Smooth muscle cell (in vitro differentiated cells): ENCODE measurements at regions not wholly inside any gene's neighbourhood (a gene's known extent, or its start where the extent isn't known, plus 50 kb on each side); places are given as distances from the start of the nearest gene placed in this dataset.

ENCODE experiments used
- DNase-seq: peaks from one replicate; lab custom pipeline; 2025; ENCODE audit not compliant: unreplicated experiment; lab: John Stamatoyannopoulos, UW
- H2AFZ ChIP-seq: fragments of 200-600 bp; sonication (generic); 2 replicates; pipeline ENCODE4 v1.6.0; 2016; ENCODE audit warnings: antibody characterized with exemption, low read depth, mild to moderate bottlenecking
- H3F3A ChIP-seq: fragments of 200-600 bp; sonication (generic); 2 replicates; pipeline ENCODE4 v1.6.0; 2017; ENCODE audit warnings: antibody characterized with exemption, low read depth
- H3K27ac ChIP-seq: fragments of 200-600 bp; sonication (generic); 2 replicates; pipeline ENCODE4 v1.5.1; 2016; ENCODE audit warnings: low read depth, mild to moderate bottlenecking
- H3K27me3 ChIP-seq: fragments of 200-600 bp; sonication (generic); 2 replicates; pipeline ENCODE4 v1.6.1; 2016; ENCODE audit warnings: low read depth, mild to moderate bottlenecking
- H3K36me3 ChIP-seq: fragments of 200-600 bp; sonication (generic); 2 replicates; pipeline ENCODE4 v1.5.1; 2016; ENCODE audit warnings: low read depth
- H3K4me1 ChIP-seq: fragments of 200-600 bp; sonication (generic); 2 replicates; pipeline ENCODE4 v1.5.1; 2016; ENCODE audit warnings: low read depth
- H3K4me2 ChIP-seq: fragments of 200-600 bp; sonication (generic); 2 replicates; pipeline ENCODE4 v1.6.0; 2016; ENCODE audit warnings: mild to moderate bottlenecking
- H3K4me3 ChIP-seq: fragments of 200-600 bp; sonication (generic); 2 replicates; pipeline ENCODE4 v1.5.1; 2016; ENCODE audit warnings: mild to moderate bottlenecking
- H3K79me2 ChIP-seq: fragments of 200-600 bp; sonication (generic); 2 replicates; pipeline ENCODE4 v1.6.0; 2016; ENCODE audit warnings: low read depth, mild to moderate bottlenecking
- H3K9ac ChIP-seq: fragments of 200-600 bp; sonication (generic); 2 replicates; pipeline ENCODE4 v1.6.0; 2016; ENCODE audit warnings: low read depth
- H3K9me3 ChIP-seq: fragments of 200-600 bp; sonication (generic); replicated peaks from 2 replicates; pipeline ENCODE4 v1.5.1; 2016; ENCODE audit warnings: low read depth
- H4K20me1 ChIP-seq: fragments of 200-600 bp; sonication (generic); 2 replicates; pipeline ENCODE4 v1.6.0; 2016; ENCODE audit warnings: low read depth
- WGBS: methylation state at CpG from one replicate; pipeline ENCODE4 v1.1.7; 2016; ENCODE audit warnings: low lambda C conversion rate; 5-methylcytosine and 5-hydroxymethylcytosine counted together
- TF ChIP-seq, protein P1 (sequence below): fragments of 200-600 bp; sonication (generic); IDR thresholded peaks from 2 replicates; pipeline ENCODE4 v1.5.1; 2017; ENCODE audit warnings: borderline replicate concordance, mild to moderate bottlenecking, antibody characterized with exemption; ENCODE audit not compliant: insufficient read depth, poor library complexity, severe bottlenecking

DNA sequence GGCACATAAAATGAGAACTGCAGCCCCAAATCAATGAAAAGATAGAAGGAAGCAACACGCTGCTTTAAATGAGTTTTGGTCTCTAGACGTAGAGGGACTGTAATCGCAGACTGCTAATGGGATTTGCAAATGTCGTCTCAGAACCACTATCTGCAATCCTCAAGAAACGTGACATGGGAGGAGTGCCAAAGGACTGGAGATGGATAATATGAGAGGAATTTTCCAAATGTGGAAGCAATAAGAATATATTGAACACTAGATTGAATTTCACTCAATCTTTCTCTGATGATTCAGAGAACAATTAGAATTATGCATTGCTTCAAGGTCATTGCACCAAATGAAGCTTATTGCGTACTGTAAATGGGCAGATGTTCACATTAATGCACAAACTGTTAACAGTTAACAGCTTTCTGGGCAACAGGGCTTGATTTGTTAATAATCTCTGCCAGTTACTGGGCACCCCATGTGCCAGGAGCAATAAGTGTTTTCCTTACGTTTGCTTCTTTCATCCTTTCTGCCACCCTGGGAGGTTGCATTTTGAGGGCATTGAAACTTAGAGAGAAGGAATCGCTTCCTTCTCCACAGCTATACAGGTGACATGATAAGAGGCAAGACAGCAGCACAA is 62.8 kb upstream of the WASF3 start:
- DNase-seq = no peak
- H3F3A ChIP-seq = no peaks in the 10 kb centered on the region
- TF ChIP-seq, protein P1, sequence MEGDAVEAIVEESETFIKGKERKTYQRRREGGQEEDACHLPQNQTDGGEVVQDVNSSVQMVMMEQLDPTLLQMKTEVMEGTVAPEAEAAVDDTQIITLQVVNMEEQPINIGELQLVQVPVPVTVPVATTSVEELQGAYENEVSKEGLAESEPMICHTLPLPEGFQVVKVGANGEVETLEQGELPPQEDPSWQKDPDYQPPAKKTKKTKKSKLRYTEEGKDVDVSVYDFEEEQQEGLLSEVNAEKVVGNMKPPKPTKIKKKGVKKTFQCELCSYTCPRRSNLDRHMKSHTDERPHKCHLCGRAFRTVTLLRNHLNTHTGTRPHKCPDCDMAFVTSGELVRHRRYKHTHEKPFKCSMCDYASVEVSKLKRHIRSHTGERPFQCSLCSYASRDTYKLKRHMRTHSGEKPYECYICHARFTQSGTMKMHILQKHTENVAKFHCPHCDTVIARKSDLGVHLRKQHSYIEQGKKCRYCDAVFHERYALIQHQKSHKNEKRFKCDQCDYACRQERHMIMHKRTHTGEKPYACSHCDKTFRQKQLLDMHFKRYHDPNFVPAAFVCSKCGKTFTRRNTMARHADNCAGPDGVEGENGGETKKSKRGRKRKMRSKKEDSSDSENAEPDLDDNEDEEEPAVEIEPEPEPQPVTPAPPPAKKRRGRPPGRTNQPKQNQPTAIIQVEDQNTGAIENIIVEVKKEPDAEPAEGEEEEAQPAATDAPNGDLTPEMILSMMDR = no peak
- no peaks in the 10 kb centered on the region for H3K79me2 ChIP-seq
- no peaks in the 10 kb centered on the region for H3K9me3 ChIP-seq
- no peak overlapping the region for H3K27ac ChIP-seq
- H3K9ac ChIP-seq = no peak overlapping the region
- H2AFZ ChIP-seq = no peak overlapping the region
- 80% methylated on average over 8 of the region's 8 CpGs for WGBS
- no peaks in the 10 kb centered on the region for H3K36me3 ChIP-seq
- H3K27me3 ChIP-seq = no peaks in the 10 kb centered on the region
- no peaks in the 10 kb centered on the region for H3K4me1 ChIP-seq
- no peaks in the 10 kb centered on the region for H4K20me1 ChIP-seq
- no peak overlapping the region for H3K4me3 ChIP-seq
- no peak overlapping the region for H3K4me2 ChIP-seq

DNA sequence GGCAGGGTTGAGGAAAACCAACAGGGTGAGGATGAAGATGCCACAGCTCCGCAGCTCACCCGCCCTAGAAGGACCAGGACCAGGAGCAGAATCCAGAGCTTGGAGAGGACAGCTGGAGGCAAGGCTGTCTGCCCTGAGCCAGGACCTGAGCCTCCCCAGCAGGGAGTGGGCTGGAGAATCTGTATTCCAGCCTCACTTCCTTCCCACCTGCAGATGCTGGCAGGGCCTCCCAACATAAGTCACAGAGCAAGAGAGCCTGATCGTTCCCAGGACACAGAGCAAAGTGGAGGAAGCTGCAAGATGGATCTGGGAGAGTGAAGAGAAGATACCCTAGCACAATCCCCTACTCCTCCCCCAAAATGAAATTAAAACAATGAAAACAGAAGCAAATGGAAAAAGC is 61.7 kb upstream of the WASF3 start:
- WGBS = 83% methylated on average over 3 of the region's 3 CpGs
- Histone ChIP-seq H3K9me3 (no peaks in the 10 kb centered on the region), H3K27me3 (no peaks in the 10 kb centered on the region), H3K9ac (no peak overlapping the region), H3K36me3 (no peaks in the 10 kb centered on the region), H3K4me2 (no peak overlapping the region), H4K20me1 (no peaks in the 10 kb centered on the region), H3K79me2 (no peaks in the 10 kb centered on the region), H3K4me3 (no peak overlapping the region), H3K27ac (no peak overlapping the region), H3K4me1 (no peaks in the 10 kb centered on the region), H2AFZ (no peak overlapping the region), H3F3A (no peaks in the 10 kb centered on the region)
- DNase-seq = no peak
- TF ChIP-seq, protein P1 = no peak

DNA sequence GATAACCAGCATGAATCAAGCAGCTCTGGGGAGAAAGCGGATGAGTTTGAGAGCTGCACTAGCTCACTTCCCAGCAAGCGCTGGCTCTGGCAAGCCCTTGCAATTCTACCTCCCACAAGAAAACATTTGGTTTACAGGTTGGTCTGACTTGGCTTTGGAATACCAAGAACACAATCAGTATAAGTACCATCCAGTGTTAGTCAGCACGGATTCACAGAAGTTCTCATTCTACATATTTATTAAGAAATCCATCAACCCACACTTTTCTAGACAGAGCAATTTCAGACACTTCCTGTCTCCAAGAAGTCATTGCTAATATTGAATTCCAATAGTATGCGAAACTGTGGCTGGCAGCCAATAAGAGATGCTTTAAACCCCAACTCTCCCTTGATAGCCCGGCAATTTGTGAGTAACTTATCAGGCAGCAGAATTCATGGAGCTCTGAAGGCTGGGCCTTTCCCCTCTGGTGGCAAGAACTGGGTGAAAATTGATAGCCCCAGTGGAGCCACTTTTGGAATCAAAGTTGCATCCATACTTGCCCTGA is 59.4 kb upstream of the WASF3 start:
- Histone ChIP-seq H4K20me1 (no peaks in the 10 kb centered on the region), H3K4me2 (no peak overlapping the region), H3K79me2 (no peaks in the 10 kb centered on the region), H3K4me1 (no peaks in the 10 kb centered on the region), H3K36me3 (no peaks in the 10 kb centered on the region), H3K27ac (no peak overlapping the region), H3K9me3 (no peaks in the 10 kb centered on the region), H3K9ac (no peak overlapping the region), H3F3A (no peaks in the 10 kb centered on the region), H3K27me3 (no peaks in the 10 kb centered on the region), H3K4me3 (no peak overlapping the region), H2AFZ (no peak overlapping the region)
- 80% methylated on average over 5 of the region's 5 CpGs for WGBS
- DNase-seq = no peak
- TF ChIP-seq, protein P1 = no peak
